ENCODE measurements at regions not wholly inside any gene's neighbourhood (a gene's known extent, or its start where the extent isn't known, plus 50 kb on each side); places are given as distances from the start of the nearest gene placed in this dataset.
A peak's percentile ranks its signal among the peaks of the same experiment; 100 is the strongest.
"Not testable (repeated sequence)": the region's sequence is repeated elsewhere in the genome, so short reads cannot be mapped to it uniquely, and the experiment has no call there.

DNA sequence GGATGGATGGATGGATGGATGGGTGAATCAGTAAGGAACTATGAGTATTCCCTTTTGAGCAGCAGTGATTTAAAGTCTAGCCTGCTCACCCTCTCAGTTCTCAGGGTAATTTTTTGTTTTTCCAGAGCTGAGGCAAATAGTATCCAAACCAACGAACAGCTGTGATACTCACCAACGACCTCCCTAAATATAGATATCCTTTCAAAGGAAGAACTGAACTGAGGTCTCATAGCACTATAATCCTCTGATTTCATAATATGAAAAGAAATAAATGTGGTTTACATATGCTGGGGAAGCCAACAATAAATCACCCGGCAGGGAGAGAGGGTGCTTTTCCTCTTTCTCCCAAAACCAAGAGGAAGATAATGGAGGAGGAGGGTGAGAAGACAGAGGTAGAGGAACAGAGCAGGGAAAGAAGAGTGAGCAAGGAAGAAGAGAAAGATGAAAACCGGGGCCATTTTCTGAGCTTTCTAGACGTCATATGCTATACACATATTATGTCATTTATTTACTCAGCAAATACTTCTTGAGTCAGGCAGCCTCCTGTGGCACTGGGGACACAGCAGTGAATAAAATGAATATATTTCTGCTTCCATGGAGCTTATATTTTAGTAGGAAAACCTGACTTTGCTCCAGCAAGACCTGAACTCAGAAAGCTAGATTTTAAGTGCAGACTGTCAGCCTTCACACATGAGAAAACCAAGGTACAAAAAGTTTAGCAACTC, 710.7 kb upstream of the TBX3 start:
- no peak for DNase-seq (ENCODE audit: low spot score)

DNA sequence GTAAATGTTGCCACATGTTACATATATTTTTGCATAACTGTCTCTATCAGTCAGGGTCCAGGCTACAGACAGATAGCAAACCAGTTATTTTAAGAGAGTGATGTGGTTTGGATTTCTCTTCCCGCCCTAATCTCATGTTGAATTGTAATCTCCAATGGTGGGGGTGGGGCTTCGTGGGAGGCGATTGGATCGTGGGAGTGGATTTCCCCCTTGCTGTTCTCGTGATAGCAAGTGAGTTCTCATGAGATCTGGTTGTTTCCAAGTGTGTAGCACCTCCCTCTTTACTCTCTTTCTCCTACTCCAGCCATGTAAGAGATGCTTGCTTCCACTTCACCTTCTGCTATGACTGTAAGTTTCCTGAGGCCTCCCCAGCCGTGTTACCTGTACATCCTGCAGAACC, 704.2 kb upstream of the TBX3 start:
- no peak for DNase-seq (ENCODE audit: low spot score)

DNA sequence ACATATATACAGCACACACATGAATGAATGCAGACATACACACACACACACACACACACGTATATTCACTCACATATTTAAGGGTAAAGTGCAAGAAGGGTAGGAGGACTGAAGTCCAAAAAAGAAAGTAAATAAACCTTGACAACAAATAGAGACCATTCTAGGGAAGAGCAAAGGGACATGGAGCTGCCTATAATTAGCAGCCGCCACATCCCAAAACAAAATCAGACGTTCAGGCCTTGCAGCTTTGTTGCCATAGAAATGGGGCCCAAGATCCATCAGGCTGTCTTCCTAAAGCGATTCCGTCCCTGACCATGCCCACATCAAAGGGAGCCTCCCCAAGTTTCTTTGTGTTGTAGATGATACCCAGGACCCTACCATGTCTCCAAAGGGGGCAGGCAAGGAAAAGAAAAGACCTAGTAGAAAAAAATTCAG, 703.5 kb upstream of the TBX3 start:
- DNase-seq (ENCODE audit: low spot score) = no peak

DNA sequence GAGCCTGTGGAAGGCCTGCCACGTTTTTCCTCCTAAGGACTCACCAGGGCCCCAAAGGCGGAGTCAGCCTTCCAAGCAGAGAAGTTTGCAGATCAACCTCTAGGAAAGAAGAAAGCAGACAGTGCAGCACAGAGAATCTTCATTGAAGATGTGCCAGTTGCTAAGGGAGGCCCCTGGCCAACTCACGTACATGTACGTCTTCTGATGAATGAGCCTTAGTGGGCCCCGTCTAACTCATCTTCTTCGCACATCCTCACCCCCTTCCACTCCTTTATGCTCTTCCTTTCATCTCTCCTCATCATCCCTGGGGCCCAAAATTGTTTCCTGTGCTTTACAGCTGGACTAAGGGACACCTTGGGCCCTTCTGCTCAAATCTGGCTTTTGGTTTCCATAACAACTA, 703.0 kb upstream of the TBX3 start:
- no peak for DNase-seq (ENCODE audit: low spot score)

DNA sequence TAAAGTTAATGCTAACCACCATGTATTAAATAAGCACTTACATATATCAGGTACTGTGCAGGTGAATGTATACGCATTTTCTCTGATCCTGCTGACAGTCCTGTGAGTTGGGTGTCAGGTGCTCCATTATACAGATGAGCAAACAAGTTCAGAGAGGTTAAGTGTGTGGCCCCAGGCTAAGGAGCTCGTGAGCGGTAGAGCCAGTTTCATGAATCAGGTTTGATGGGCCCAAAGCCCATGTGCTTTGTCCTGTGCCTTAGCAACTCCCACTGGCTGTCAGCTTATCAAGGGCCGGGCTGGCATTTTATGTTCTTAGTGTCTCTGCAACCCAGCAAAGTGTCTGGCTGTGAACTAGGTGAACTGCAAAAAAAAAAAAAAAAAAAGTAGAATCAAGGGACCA, 701.2 kb upstream of the TBX3 start:
- DNase-seq (ENCODE audit: low spot score) = no peak

DNA sequence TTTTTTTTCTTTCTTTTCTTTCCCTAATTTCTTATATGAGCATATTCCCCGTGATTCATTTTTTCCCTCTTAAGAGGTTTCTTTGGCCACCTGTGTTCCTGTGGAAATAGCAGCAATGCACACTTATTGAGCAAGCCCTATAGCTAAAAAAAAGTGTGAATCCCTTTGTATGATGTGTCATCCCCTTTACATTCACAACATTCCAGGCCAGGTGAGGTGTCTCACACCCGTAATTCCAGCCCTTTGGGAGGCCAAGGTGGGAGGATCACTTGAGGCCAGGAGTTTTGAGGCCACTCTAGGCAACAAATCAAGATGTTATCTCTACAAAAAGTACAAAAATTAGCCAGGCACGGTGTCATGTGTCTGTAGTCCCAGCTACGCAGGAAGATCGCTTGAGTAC, 700.4 kb upstream of the TBX3 start:
- DNase-seq (ENCODE audit: low spot score) = no peak

DNA sequence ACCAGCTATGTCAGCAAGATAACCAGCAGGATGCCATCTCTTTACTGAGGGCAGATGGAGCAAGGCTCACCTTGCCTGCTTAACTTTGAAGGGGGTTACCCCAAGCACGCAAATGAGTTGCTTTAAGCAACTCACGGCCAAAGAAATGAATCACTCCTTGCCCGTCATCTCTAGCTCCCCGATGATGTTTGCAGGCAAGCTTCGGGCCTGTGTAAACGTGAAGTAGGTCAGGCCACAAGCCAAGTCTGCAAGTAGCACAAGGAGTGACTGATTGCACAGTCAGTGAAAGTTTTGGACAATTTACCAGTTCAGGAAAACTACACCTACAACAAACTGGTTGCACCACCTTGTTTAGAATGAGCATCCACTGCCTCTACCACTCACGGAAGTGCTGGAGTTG, 699.7 kb upstream of the TBX3 start:
- DNase-seq (ENCODE audit: low spot score) = no peak

DNA sequence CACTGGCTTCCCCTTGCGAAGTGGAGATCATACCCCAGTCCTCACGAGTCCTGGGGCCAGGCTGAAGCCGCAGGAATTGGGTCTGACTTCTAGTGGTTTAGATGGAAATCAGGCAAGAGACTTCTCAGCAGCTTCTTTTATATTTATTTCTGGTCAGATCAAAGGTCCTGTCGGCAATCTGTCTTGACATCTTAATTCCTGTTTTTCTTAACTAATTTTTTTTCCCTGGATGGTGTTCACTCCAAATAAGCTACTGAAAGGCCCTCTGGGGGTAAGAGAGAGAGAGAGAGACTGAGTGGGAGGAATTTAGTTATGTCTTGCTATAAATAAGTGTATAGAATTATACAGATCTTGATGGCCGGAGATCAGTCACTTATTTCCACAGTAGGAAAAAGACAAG, 698.7 kb upstream of the TBX3 start:
- DNase-seq (ENCODE audit: low spot score) = no peak

DNA sequence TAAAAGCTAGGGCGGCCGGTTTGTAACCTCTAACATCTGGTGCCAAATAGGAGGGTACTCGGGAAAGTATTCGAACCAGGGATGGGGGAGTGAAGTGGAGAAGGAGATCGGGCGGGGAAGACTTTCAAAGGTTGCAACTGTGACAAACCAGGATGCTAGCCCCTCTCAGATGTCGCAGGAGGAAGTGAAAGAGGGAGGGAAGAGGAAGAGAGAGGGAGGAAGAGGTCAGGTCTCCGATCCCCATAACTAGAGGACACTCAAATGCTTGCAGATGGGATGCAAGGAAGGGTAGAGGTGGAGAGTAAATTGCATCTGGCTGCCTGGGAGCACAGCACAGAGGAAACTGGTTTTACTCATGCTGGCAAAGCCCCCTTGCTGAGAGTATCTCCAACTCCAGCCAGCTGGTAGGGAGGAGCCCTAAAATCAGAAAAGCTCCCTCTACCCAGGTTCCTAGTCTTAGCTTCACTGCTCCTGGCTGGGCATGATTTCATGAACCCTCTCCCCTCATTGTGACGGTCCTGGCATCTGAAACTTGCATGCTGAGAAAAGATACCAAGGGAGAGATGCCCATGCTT, 696.7 kb upstream of the TBX3 start:
- no peak for DNase-seq (ENCODE audit: low spot score)

DNA sequence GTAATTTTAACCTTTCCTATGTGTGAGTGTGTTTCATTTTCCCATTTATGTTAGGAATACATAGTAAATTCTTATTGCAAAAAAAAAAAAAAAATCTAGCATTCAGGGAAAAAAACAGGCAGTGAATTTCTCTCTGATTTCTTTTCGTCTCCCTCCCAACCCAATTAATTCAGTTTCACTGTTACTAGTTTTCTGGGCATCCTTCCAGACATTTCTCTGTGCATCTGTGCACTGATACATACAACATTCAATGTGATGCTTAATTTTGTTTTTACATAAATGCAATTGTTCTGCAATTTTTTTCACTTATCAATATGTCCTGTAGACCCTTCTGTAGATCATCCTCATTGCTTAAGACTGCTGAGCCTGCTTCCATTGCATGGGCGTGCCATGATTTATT, 694.3 kb upstream of the TBX3 start:
- DNase-seq (ENCODE audit: low spot score) = no peak

DNA sequence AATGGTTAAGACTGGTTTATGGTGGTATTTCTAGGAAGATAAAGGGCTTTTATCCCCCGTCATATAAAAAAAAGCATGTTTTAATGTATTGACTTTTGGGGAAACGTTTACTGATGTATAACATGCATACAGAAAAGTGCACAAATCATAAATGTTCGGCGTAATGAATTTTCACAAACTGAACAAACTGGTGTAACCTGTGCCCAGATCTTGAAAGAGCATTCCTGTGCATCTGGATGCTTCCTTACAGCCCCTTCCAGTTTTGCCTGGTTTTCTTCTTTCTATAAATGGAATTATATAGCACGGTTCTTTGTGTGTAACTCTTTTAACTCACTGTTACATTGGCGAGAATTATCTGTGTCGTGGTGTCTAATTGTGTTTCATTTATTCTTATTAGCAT, 693.8 kb upstream of the TBX3 start:
- no peak for DNase-seq (ENCODE audit: low spot score)

DNA sequence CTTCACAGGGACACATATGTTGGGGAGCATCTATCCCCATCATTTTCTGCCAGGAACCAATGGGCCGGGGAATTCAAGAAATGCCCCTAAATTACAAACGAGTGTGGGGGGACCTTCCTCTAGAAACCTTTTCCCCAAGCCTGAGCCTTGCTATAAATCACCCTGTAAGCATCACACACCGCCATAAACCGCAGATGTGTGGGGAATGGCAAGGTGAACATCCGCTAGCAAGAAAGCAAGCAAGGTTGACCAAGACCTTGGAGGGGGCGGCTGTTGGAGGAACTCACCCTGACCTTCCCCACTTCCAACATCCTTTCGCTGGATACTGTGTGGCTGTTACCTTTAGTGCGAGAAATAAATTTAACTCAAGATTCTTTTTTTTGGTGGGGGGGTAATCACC, 693.3 kb upstream of the TBX3 start:
- no peak for DNase-seq (ENCODE audit: low spot score)

DNA sequence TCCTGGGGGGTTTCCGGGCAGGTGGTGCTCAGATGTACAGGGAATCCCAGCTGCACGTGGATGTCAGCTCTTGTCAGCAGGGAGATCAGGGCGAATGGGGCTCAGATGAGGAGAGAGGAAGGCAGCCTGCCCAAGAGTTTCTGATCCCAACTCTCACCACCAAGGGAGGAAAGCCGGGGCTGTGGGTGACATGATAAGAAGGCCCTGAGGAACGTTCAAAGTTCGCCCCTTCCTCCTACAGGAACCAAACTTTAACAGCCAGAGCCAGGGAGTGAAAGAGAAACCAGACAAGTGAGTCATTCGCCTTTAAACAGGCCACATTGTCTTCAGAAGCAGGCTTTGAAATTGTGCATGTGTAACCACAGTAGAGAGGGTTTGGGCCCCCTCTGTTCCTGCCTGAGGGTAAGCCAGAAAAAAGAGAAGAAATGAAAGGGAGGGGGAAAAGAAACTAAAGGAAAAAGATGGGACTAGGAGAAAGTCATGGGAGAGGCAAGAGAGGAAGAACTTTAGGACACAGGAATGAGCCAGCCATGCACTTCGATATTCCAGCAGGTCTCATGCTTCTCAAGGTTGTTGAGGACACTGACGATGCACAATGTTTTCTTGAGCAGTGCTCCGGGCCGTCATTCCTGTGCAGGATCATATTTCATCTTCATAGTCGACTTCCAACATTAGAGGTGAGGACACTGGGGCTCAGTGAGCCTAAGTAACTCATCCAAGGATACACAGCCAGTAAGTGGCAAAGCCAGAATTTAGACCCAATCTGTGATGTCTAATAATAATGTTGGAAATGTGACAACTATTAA, 691.4 kb upstream of the TBX3 start:
- peak; percentile 25 for DNase-seq (ENCODE audit: low spot score)

DNA sequence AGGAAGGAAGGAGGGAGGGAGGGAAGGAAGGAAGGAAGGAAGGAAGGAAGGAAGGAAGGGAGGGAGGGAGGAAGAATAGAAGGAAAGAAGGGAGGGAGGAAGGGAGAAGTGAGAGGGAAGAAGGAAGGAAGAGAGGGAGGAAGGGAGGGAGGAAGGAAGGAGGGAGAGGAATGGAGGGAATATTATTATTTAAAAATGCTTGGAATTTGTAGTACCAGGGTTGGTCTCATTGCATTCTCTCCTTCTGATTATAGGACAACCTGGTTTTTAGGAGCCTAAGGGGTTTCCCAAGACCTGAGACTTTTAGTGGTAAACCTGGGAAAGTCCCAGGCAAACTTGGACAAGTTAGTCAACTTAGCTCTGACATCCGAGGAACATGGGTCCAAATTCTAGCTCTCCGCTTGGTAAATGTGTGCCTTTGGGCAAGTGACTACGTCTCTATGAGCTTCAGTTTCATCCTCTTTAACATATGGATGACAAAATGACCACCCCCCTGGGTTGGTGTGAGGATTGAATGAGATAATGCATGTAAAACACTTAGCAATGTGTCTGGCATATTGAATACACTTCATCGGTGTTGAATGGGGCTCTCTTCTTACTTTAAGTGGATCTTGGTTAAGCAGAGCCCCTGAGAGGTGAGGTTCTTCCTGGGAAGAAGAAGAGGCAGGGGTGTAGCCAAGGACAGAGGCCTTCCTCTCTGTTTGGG, 690.7 kb upstream of the TBX3 start:
- no peak for DNase-seq (ENCODE audit: low spot score)

DNA sequence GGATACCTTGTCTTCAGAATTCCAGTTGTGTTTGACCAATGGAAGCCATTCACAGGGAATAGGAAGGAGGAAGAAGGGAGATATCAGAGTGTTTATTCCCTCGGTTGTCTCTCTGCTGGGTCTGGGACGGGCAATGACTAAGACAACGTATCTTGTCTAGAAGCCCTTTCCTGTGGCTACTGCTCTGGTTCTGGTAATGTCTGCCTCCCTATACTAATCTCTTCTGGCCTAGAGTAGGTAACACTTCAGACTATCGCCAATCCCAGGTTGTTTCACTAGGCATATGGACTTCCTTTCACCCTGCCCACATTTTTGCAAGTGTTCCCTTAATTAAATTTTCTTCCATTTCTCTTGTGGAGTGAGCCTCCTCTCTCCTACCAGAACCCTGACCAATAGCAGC, 687.7 kb upstream of the TBX3 start:
- no peak for DNase-seq (ENCODE audit: low spot score)

DNA sequence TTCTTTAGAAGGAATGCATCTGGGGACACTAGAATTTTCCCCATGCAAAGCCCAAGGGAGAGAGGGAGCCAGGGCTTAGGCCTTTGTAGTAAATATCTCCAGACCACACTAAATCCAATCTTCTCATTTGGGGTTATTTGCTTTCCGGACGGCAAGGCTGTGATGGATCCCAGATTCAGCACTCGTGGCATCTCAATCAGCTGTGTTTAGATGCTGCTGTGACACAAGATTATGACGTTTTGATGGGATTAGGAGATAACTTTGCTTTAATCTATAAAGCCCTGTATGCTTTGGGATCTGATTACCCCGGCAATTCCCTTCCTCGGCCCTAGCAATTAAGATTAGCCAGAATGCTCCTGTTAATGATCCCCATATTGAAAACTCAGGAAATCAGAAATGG, 686.7 kb upstream of the TBX3 start:
- no peak for DNase-seq (ENCODE audit: low spot score)

DNA sequence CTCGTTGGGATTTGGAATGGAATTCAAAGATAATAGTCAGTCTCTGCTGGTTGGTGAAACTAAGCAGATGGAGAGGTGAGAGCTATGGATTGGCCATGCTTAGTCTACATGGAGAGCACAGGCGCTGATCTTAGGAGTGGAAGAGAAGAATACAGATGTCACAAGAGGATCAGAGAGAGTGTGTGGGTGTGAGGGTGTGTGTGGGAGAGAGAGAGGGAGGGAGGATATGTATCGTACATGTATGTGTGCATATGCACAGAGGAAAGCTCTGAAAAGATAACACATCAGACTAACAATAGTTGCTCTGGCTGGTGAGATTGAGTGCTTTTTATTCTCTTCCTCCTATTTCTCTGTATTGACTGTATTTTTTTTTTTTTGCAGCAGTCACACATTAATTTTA, 686.2 kb upstream of the TBX3 start:
- no peak for DNase-seq (ENCODE audit: low spot score)

DNA sequence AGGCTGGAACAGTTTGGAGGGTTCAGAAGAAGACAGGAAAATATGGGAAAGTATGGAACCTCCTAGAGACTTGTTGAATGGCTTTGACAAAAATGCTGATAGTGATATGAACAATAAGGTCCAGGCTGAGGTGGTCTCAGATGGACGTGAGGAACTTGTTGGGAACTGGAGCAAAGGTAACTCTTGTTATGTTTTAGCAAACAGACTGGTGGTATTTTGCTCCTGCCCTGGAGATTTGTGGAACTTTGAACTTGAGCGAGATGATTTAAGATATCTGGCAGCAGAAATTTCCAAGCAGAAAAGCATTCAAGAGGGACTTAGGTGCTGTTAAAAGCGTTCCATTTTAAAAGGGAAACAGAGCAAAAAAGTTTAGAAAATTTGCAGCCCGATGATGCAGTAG, 682.3 kb upstream of the TBX3 start:
- not testable (repeated sequence) for DNase-seq (ENCODE audit: low spot score)

DNA sequence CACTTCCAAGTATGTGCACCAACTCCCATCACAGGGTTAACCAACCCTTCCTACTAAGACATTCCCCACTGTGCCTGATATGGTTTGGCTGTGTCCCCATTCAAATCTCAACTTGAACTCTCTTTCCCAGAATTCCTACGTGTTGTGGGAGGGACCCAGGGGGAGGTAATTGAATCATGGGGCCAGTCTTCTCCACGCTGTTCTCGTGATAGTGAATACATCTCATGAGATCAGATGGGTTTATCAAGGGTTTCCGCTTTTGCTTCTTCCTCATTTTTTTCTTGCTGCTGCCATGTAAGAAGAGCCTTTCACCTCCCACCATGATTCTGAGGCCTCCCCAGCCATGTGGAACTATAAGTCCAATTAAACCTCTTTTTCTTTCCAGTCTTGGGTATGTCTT, 681.8 kb upstream of the TBX3 start:
- DNase-seq (ENCODE audit: low spot score) = not testable (repeated sequence)

DNA sequence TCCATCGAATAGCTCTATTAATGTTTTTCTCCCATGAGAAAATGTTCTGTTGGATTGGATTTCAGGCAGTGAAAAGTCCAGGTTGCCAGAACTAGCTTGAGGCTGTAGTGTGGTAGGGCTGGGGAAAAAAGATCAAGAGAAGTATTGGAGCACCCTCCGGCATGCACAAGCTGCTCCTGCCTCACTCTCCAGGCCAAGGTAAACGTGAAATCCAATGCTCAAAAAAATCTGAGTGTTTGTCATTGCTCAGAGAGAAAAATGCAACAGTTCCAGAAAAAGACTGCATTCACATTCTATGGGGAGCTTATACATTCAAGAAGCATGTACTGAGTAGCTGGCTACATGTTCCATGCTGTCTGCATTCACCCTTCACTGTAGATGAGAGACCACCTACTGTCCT, 680.9 kb upstream of the TBX3 start:
- no peak for DNase-seq (ENCODE audit: low spot score)

DNA sequence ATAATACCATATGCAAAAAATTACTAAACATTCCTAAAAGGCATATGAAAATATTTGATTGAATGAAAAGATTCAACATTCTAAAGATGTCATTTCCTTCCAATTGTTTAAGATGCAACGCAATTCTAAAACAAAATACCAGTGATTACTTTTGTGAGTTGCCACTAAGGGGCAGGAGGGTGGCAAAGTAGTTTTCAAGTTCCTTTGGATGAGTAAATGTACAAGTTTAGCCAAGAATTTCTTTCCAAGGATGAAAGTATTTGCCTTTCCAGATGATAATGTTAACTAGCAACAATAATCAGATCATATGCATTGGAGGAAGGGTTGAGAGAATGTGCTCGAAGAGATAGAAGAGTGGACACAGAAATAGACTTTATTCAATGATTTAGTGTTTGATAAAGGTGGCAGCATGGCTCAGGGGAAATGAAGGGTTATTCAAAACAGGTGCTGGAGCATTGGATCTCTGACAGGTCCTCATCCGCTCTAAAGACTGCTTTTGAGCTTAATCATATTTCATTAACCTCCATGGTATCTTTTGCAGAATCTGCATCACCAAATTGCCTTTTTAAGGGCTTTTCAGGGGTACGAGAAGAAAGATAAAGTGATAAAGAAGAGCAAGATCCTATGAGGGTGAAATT, 678.5 kb upstream of the TBX3 start:
- no peak for DNase-seq (ENCODE audit: low spot score)

DNA sequence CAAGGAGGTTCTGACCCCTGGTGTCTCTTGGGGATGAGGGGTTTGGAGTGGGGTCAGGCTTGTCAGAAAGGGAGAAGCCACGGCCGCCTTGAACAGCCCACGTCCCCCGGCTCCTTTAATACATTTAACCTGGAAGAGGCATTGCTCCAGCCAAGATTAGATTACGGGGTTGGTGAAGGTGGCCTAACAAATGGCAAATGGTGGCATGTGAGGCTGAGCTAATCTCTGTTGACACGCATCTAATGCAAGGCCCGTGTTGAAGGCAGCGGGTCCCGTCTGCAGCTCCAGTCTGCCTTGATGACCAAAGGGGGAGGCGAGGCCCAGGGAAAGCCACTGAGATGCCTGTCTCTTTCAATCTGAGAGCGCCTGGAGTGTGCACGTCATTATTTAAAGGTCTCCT, 673.7 kb upstream of the TBX3 start:
- DNase-seq (ENCODE audit: low spot score) = no peak
